ENCODE measurements at regions not wholly inside any gene's neighbourhood (a gene's known extent, or its start where the extent isn't known, plus 50 kb on each side); places are given as distances from the start of the nearest gene placed in this dataset.

- Mint-ChIP-seq H3K9me3 (no peaks in the 10 kb centered on the region), H3K36me3 (ENCODE audit: low read depth) (no peaks in the 10 kb centered on the region), H3K27ac (ENCODE audit: unreplicated experiment) (no peak overlapping the region), H3K27me3 (ENCODE audit: low read depth) (peaks cover 3% of the 10 kb centered on the region), H3K4me3 (no peak overlapping the region), H3K4me1 (no peaks in the 10 kb centered on the region)
- TF ChIP-seq CTCF (conservative IDR thresholded peaks at IDR 0.05): no peak
- no peak for DNase-seq (ENCODE audit: low read depth, low spot score)
Measured at GRCh38 chr9:103992938-103993579, 101.0 kb upstream of the SMC2 start.

- TF ChIP-seq CTCF (conservative IDR thresholded peaks at IDR 0.05): no peak
- Mint-ChIP-seq H3K36me3 (ENCODE audit: low read depth) (no peaks in the 10 kb centered on the region), H3K27me3 (ENCODE audit: low read depth) (no peaks in the 10 kb centered on the region), H3K27ac (ENCODE audit: unreplicated experiment) (no peak overlapping the region), H3K9me3 (no peaks in the 10 kb centered on the region), H3K4me3 (no peak overlapping the region), H3K4me1 (no peaks in the 10 kb centered on the region)
- no peak for DNase-seq (ENCODE audit: low read depth, low spot score)
Measured at GRCh38 chr9:103997856-103998370, 96.2 kb upstream of the SMC2 start.

DNA sequence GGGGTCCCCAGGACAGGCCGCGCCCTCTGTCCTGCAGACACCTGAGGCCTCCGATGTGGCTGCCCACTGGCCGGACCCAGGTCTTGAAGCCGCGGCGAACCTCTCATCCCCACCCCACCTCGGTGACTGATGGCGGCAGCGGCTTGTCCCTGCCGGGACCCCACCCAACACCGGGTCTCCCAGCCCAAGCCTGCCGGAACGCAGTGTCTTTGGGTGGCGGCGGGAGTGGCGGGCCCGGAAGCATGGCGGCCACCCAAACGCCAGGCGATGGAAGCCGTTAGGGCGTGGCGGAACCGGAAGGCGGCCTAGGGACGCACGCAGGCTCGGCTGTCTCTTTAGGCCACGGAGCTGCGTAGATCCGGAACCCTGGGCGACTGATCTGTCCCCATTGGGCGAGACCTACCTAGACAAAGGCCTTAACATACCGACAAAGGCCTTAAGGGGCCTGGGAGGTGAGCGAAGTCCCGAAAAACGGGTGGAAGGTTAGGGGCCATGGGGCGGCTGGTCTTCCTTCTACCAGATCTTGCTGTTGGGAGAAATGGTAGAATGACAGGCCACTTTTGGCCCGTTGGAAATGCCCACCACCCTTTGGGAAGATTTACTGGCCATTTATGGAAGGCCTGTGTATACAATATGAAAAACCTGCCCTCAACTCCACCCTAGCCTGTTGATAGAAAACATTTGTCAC, 94.6 kb upstream of the SMC2 start:
- DNase-seq (ENCODE audit: low read depth, low spot score): no peak
- no peak for TF ChIP-seq CTCF (conservative IDR thresholded peaks at IDR 0.05)
- Mint-ChIP-seq H3K27ac (ENCODE audit: unreplicated experiment) (no peak overlapping the region), H3K4me1 (no peaks in the 10 kb centered on the region), H3K4me3 (no peak overlapping the region), H3K27me3 (ENCODE audit: low read depth) (no peaks in the 10 kb centered on the region), H3K9me3 (no peaks in the 10 kb centered on the region), H3K36me3 (ENCODE audit: low read depth) (no peaks in the 10 kb centered on the region)

- no peak for TF ChIP-seq CTCF (conservative IDR thresholded peaks at IDR 0.05)
- no peaks in the 10 kb centered on the region for H3K27me3 Mint-ChIP-seq (ENCODE audit: low read depth)
- H3K36me3 Mint-ChIP-seq (ENCODE audit: low read depth): no peaks in the 10 kb centered on the region
- H3K4me1 Mint-ChIP-seq: no peaks in the 10 kb centered on the region
- no peak for DNase-seq (ENCODE audit: low read depth, low spot score)
- no peak overlapping the region for H3K4me3 Mint-ChIP-seq
- H3K27ac Mint-ChIP-seq (ENCODE audit: unreplicated experiment): no peak overlapping the region
- no peaks in the 10 kb centered on the region for H3K9me3 Mint-ChIP-seq
Measured at GRCh38 chr9:104009826-104010225, 84.3 kb upstream of the SMC2 start.

- Mint-ChIP-seq H3K27ac (ENCODE audit: unreplicated experiment) (no peak overlapping the region), H3K27me3 (ENCODE audit: low read depth) (peaks cover 13% of the 10 kb centered on the region), H3K36me3 (ENCODE audit: low read depth) (no peaks in the 10 kb centered on the region), H3K4me3 (no peak overlapping the region), H3K4me1 (no peaks in the 10 kb centered on the region), H3K9me3 (no peaks in the 10 kb centered on the region)
- no peak for TF ChIP-seq CTCF (conservative IDR thresholded peaks at IDR 0.05)
- DNase-seq (ENCODE audit: low read depth, low spot score): no peak
Measured at GRCh38 chr9:104022083-104022482, 72.0 kb upstream of the SMC2 start.
